ENCODE measurements at regions not wholly inside any gene's neighbourhood (a gene's known extent, or its start where the extent isn't known, plus 50 kb on each side); places are given as distances from the start of the nearest gene placed in this dataset.

DNA sequence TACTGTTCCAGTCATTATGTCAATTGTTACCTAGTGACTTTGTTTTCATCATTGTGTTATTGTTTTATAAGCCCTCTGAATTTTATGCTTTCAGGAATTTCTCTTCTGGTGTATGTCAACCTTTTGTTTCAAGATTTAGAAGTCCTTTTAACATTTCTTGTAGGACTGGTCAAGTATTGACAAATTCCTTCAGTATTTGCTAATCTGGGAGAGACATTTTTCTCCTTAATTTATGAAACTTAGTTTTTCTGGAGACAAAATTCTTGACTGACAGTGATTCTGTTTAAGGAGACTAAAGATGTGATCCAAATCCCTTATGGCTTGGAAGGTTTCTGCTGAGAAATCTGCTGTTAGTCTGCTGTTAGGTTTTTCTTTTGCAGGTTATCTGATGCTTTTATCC lies 84.9 kb upstream of the NT5C1B start:
- no peak for DNase-seq (ENCODE audit: low read depth)
- TF ChIP-seq, protein P1, sequence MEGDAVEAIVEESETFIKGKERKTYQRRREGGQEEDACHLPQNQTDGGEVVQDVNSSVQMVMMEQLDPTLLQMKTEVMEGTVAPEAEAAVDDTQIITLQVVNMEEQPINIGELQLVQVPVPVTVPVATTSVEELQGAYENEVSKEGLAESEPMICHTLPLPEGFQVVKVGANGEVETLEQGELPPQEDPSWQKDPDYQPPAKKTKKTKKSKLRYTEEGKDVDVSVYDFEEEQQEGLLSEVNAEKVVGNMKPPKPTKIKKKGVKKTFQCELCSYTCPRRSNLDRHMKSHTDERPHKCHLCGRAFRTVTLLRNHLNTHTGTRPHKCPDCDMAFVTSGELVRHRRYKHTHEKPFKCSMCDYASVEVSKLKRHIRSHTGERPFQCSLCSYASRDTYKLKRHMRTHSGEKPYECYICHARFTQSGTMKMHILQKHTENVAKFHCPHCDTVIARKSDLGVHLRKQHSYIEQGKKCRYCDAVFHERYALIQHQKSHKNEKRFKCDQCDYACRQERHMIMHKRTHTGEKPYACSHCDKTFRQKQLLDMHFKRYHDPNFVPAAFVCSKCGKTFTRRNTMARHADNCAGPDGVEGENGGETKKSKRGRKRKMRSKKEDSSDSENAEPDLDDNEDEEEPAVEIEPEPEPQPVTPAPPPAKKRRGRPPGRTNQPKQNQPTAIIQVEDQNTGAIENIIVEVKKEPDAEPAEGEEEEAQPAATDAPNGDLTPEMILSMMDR (IDR thresholded peaks at IDR 0.05; ENCODE audit: low read depth, low read length, missing control alignments) = no peak
- no peak overlapping the region for H3K4me3 ChIP-seq (ENCODE audit: low read depth, low read length)
- in situ Hi-C loops (cut with HindIII; ENCODE audit: low sequenced_read_pairs) = no loop called here

DNA sequence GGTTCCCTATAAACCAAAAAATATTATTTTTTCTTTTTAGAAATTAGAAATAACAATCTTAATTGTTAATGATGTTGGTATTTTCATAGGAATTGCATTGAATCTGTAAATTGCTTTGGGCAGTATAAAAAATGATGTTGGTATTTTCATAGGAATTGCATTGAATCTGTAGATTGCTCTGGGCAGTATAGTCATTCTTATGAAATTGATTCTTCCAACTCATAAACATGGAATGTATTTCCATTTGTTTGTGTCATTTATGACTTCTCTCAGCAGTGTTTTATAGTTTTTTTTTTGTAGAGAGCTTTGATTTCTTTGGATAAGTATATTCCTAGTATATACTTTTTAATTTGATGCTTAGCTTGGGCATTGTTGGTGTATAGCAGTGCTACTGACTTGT lies 82.0 kb upstream of the NT5C1B start:
- H3K4me3 ChIP-seq (ENCODE audit: low read depth, low read length) = no peak overlapping the region
- TF ChIP-seq, protein P1 (IDR thresholded peaks at IDR 0.05; ENCODE audit: low read depth, low read length, missing control alignments) = no peak
- DNase-seq (ENCODE audit: low read depth) = no peak
- in situ Hi-C loops (cut with HindIII; ENCODE audit: low sequenced_read_pairs) = no loop called here

DNA sequence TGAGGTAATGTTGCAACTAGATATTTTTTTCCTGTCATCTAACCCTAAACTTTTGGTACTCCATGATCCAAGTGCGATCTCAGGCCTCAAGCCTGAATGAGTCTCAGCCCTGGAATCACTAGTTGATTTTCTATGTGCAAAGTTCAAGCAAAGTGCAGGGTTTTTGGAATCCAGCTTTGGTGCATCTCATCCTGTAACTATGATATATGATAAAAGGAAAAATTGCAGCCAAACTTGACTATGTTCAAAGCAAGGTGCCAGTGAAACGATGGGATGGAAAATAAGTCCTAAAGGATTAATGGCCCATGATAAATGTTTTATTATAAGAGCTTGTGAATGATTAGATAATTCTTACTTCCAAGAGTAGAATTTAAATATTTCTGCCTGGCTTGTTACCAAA lies 78.9 kb upstream of the NT5C1B start:
- H3K4me3 ChIP-seq (ENCODE audit: low read depth, low read length) = no peak overlapping the region
- in situ Hi-C loops (cut with HindIII; ENCODE audit: low sequenced_read_pairs) = no loop called here
- TF ChIP-seq, protein P1 (IDR thresholded peaks at IDR 0.05; ENCODE audit: low read depth, low read length, missing control alignments) = no peak
- no peak for DNase-seq (ENCODE audit: low read depth)

DNA sequence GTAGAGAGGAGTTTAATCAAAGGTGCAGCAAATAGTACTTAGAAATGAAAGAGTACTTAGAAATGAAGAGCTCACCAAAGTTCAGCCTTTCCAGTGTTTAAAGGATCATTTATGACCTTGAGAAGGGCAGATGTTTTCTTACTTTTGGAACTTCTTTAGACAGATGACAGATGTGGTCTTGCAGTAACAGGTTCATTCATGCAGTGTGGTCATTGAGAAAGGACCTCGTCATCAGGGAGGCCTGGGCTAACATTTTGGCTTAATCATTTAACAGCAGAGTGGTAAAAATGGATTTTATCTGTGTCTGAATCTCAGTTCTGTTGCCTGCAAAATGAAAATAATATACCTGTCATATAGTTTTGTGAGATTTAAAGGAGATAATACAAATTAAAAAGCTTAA lies 75.1 kb upstream of the NT5C1B start:
- in situ Hi-C loops (cut with HindIII; ENCODE audit: low sequenced_read_pairs) = no loop called here

DNA sequence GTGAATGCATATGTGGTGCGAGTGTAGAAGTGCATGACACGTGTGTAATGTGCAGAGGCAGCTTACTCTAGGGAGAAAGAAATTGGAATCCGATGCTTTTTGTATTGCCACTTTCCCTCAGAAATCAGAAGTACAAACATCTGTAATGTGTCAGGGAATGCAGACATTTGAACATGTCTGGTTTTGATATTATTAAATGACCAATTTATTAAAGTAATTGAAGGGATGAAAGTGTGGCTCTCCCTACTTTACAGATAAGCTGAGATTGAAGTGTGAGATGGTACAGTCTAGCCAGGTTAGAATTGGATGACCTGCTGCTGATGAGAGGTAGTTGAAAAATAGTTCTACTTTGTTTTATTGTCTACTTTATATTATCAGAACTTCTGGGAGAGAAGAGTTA lies 74.5 kb upstream of the NT5C1B start:
- in situ Hi-C loops (cut with HindIII; ENCODE audit: low sequenced_read_pairs) = no loop called here
- no peak overlapping the region for H3K4me3 ChIP-seq (ENCODE audit: low read depth, low read length)
- no peak for DNase-seq (ENCODE audit: low read depth)
- TF ChIP-seq, protein P1 (IDR thresholded peaks at IDR 0.05; ENCODE audit: low read depth, low read length, missing control alignments) = no peak

More for the DNA sequence above, 75.1 kb upstream of the NT5C1B start:
- H3K4me3 ChIP-seq (ENCODE audit: low read depth, low read length) = no peak overlapping the region
- DNase-seq (ENCODE audit: low read depth) = no peak
- TF ChIP-seq, protein P1 (IDR thresholded peaks at IDR 0.05; ENCODE audit: low read depth, low read length, missing control alignments) = no peak

DNA sequence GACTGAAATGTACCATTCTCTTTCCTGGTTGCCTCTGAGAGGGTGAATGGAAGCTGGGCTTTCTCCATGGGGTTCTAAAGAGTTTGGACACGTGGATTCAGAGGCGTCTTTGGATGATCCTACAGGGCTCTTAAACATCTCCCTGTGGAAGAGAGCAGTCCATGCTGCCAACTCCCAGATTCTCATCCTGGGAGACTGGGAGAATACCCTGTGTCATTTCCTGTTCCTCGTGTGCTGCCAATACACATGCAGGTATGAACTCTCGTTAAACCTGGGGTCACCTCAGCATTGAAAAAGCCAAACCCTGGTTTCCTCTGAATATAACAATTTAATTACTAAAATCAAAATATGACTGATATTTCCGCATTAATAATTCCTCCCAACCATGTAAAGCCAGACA lies 73.3 kb upstream of the NT5C1B start:
- in situ Hi-C loops (cut with HindIII; ENCODE audit: low sequenced_read_pairs) = no loop called here
- TF ChIP-seq, protein P1 (IDR thresholded peaks at IDR 0.05; ENCODE audit: low read depth, low read length, missing control alignments) = no peak
- DNase-seq (ENCODE audit: low read depth) = no peak

DNA sequence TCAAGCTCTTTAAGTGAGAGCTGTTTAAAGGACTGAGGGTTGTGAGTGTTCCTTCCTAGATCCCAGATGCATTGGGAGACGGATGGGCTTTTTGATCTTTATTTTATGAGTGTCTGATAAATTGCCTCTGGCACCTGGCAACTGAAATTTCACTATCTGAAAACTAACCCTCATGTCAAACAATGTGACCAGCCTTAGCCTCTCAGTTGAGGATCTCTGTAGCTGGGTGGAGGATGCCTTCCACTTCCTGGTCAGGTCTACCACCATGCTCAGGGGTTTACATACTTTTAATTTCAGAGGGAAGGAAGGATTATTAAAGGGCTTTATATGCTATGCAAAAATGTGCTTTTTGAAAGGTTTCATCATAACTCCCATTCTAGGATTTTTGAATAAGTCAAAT lies 70.5 kb upstream of the NT5C1B start:
- no peak for DNase-seq (ENCODE audit: low read depth)
- H3K4me3 ChIP-seq (ENCODE audit: low read depth, low read length) = no peak overlapping the region
- in situ Hi-C loops (cut with HindIII; ENCODE audit: low sequenced_read_pairs) = no loop called here
- TF ChIP-seq, protein P1 (IDR thresholded peaks at IDR 0.05; ENCODE audit: low read depth, low read length, missing control alignments) = no peak

More for the DNA sequence above, 73.3 kb upstream of the NT5C1B start:
- no peak overlapping the region for H3K4me3 ChIP-seq (ENCODE audit: low read depth, low read length)

All from astrocyte of the cerebellum (primary cell).